DLD1 (cell line): ENCODE measurements at regions not wholly inside any gene's neighbourhood (a gene's known extent, or its start where the extent isn't known, plus 50 kb on each side); places are given as distances from the start of the nearest gene placed in this dataset.

ENCODE experiments used
- in situ Hi-C: cut with HindIII; loops from 2 replicates; pipeline ENCODE4 v1.10.0; 2017; ENCODE audit warnings: low sequenced_read_pairs

- in situ Hi-C loops: no loop called here
Measured at GRCh38 chr10:70939441-70940003, 51.2 kb upstream of the PCBD1 start.

DNA sequence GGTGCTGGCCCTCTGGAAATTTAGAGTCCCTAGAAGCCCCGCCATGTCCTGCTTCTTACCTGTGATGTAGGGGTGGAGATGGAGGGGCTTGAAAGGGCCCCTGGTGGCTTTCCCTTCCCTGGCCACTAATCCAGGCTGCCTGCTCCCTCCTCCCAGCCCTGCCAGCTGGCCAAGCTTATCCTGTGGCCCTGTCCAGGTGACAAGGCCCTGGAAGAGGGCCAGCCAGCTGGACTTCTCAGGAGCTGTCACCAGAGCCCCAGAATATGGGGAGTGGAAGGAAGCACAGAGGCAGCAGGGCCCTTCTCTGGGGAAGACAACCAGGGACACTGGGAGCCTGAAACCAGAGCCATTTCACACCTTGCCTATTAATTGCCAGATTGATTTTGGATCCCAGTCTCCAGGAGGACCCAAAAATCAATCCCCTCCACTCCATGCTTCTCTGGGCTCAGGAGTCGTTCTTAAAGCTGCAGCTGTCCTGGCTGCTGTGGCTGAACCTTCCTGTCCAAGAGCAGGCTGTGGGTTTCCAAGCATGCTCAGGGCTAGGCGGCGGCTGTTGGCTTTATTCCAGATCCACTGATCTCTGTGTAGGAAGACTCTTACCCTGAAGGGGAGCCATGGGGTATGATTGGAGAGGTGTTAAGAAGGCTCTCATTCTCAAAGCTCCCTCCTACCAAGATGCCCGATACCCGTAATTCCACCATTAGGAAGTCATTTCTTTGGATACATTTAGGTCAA is 52.6 kb upstream of the PCBD1 start:
- in situ Hi-C loops: no loop called here

DNA sequence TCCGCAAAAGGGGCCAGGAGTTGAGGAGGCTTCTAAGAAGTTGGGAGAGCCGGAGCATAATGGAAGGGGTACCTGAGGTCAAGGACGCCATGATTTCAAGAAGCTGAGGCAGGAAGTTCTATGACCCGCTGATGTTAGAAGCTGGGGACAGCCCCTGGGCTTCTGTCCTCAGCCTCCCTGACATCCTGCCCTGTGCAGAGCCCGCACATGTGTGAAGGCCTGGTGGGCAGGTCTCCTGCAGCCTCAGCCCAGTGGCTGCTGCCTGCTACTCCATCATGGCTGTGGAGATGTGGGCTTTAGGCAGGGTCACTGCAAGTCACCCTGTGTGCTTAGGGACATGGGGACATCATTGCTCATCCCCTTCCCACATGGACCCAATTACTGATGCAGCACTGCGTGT is 53.8 kb upstream of the PCBD1 start:
- in situ Hi-C loops: no loop called here

DNA sequence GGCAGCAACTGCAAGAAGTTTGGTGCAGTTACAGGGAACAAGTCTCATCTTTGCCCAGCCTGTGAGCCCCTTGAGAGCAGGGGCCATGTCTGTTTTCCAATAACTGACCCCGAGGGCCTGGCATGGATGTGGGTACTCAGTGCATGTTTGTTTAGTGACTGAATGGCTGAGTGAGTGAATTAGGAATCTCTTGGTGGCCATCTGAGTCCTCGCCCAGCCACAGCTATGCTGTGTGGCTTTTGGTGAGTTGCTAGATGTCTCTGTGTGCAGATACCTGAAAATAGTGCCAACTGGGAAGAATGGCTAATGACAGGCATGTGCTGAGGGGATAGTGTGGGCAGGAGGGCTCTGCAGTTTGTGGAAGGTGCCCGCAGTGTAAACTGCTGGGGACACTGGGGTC is 54.4 kb upstream of the PCBD1 start:
- in situ Hi-C loops: no loop called here

DNA sequence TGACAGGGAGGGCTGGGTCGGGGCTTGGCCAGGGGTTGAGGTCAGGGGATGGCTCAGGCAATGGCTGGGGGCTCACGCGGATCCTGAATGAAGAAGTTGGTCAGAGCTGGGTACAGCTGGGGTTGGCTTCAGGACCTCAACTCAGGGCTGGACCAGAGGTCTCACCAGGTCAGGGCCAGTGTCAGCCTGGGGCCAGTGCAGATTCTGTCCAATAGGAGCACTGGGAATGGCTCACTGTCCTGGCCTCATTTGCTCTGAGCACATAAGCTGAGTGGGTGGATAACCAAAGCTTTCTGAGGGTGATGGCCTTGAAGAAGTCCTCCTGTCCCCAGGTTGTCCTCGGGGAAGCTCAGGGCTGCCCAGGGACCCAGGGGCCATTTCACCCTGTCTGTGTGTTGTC is 54.9 kb upstream of the PCBD1 start:
- in situ Hi-C loops: no loop called here

DNA sequence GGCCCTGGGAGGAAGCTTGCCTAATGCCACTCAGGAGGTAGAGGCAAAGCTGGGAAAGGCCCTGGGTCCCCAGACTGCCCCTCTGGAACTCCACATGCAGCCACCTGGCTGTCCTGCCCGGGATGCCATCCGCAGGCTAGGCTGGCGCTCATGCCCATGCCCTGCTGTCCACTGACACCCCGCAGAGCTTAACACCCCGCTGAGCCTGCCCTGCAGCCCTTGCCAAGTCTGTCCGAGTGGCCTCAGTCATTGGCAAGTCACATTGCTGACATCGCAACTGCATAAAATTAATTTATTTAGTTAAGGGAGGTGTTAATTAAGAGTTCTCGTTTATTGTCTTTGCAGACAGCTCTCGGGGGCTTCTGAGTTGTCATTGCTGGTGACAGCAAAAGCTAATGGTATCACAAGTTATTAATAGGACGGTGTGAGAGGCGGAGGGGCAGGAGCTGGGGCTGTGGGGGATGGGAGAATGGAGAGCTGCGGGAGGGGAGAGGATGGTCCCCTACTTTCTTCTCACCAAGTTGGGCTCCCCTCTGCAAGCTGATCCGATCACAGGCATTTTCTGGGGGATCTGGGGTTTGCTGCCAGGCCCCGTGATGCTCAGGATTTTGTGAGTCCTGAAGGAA is 55.6 kb upstream of the PCBD1 start:
- in situ Hi-C loops: no loop called here

DNA sequence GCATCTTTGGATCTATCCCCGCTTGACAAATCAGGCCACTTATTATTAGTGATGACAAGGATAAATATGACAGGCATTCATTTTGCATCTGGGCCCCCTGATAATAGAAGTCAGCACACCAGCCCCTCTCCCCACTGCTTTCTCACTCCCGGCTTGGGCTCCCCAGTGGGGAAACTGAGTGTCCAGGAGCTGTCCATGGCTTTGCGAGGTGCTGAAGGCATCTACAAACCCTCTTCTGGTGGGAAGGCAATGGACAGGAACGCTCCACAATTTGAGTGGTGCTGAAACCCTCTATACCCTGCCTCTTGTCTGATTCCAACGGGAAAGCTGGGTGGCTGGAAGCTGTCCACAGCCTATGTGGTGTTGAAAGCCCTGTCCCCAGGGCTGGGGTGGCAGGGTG is 61.7 kb upstream of the PCBD1 start:
- in situ Hi-C loops: no loop called here

- in situ Hi-C loops: no loop called here
Measured at GRCh38 chr10:70950801-70951200, 62.4 kb upstream of the PCBD1 start.

GRCh38 chr10:70952401-70952800 is 64.0 kb upstream of the PCBD1 start:
- in situ Hi-C loops: no loop called here

GRCh38 chr10:70952921-70953320 is 64.6 kb upstream of the PCBD1 start:
- in situ Hi-C loops: no loop called here

- in situ Hi-C loops: no loop called here
Measured at GRCh38 chr10:70954381-70955176, 66.2 kb upstream of the PCBD1 start.

- in situ Hi-C loops: no loop called here
Measured at GRCh38 chr10:70956029-70956759, 67.8 kb upstream of the PCBD1 start.

- in situ Hi-C loops: no loop called here
Measured at GRCh38 chr10:70958396-70958795, 70.0 kb upstream of the PCBD1 start.

DNA sequence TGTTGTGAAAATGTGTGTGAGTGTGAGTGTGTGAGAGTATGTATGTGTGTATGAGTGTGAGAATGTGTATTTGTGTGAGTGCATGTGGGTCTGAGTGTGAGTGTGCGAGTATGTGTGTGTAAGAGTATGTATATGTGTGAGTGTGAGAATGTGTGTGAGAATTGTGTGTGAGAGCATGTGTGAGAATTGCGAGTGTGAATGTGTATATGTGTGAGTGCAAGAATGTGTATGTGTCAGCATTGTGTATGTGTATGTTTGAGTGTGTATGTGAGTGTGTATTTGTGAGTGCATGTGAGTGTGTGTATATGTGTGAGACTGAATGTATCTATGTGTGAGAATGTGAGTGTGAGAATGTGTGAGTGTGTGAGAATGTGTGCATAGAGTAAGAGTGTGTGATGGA is 72.0 kb upstream of the PCBD1 start:
- in situ Hi-C loops: no loop called here

GRCh38 chr10:70960783-70961570 is 72.6 kb upstream of the PCBD1 start:
- in situ Hi-C loops: no loop called here

DNA sequence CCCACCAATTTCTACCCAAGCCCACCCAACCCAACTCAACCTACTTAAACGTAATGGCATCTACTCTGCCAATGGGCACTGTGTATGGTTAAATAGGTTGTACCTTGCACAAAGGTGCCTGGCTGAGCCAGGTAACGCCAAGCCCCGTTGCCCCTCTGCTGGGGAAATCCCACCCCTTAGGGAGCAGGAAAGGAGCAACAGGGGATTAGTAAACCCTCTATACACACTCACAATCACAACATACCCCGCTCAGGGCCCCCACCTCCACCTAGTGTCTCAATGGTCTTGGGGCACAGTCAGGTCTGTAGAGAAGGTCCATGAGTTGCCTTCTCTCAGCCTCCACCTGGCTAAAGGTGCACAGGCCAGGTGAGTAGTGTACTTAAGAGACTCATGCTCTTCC is 74.3 kb upstream of the PCBD1 start:
- in situ Hi-C loops: no loop called here

DNA sequence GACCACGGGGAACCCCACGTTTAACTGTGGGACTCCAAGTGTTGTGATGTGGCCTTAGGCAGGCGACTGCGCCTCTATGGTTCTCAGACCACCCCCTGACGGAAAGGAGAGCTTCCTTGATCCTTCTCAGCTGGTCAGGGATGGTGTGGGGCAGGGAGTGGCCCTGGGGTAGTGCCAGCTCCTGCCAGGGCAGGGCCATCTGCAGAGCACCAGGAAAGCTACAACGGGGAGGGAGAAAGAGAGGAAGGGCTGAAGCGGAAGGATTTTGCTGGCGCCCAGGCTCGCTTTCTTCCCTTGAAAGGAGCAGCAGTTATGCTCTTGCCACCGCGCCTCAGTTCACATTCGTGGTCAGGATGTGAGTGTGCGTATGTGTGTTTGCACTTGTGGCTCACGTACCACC is 74.9 kb upstream of the PCBD1 start:
- in situ Hi-C loops: no loop called here

DNA sequence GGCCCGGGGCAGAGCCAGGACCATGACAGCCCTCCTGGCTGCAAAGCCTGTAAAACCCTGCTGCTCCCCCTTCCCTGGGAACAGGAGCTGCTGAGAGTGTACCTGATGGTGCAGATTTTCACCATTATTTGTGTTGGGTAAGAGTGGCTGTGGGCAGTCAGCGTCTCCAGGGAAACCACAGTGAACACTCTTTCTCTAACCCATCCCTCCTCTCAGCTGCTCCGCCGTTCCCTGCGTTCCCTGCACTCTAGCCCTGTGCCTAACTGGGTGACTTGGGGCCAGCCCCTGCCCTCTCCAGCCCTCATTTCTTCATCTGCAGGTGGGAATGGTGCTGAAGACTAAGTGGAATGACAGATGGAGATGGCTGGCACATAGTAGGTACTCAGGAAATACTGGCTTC is 75.9 kb upstream of the PCBD1 start:
- in situ Hi-C loops: no loop called here

- in situ Hi-C loops: no loop called here
Measured at GRCh38 chr10:70964881-70965280, 76.5 kb upstream of the PCBD1 start.

DNA sequence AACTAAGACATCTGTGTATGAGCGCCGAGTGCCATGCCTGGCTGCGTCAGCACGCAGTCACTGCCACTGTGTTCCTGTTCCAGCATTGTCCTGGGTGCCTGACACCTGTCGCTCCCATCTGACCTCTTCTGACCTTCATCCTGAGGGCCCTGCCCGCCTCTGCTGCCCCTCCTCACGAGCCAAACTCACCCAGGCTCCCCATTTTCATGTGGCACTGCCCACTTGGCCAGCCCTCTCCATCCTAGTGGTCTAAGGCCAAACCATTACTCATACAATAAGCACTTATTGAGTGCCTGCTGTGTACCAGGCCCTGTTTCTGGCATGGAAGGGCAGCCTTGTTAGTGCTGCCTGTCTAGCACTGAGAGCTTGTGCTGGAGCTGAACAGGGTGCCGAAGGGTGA is 77.2 kb upstream of the PCBD1 start:
- in situ Hi-C loops: no loop called here
